SK-N-SH (cell line): ENCODE measurements at regions not wholly inside any gene's neighbourhood (a gene's known extent, or its start where the extent isn't known, plus 50 kb on each side); places are given as distances from the start of the nearest gene placed in this dataset.

Experiments used
- EP300 ChIP-seq, 2 experiments: IDR thresholded peaks; 2 replicates each; pipeline versions ENCODE4 v1.4.0 to v1.6.1; 2012; ENCODE audit warnings: borderline replicate concordance in 1 of 2, low read depth in 1 of 2, low read length in 1 of 2
- EZH2phosphoT487 ChIP-seq: fragments of 200-600 bp; sonication (generic); IDR thresholded peaks from 2 replicates; pipeline ENCODE4 v1.6.1; 2017; ENCODE audit warnings: low read depth, mixed run types, mild to moderate bottlenecking, antibody characterized with exemption, moderate library complexity, borderline replicate concordance
- FOXM1 ChIP-seq: IDR thresholded peaks from 2 replicates; pipeline ENCODE4 v1.4.0; 2012; ENCODE audit warnings: low read depth, mild to moderate bottlenecking
- MEF2A ChIP-seq: IDR thresholded peaks from 2 replicates; pipeline ENCODE4 v1.4.0; 2012; ENCODE audit warnings: low read depth, borderline replicate concordance
- MXI1 ChIP-seq: IDR thresholded peaks from 2 replicates; pipeline ENCODE4 v1.6.1; 2012; ENCODE audit warnings: mild to moderate bottlenecking, low read depth, low read length, improper control_type of control experiment
- POLR2AphosphoS5 ChIP-seq: IDR thresholded peaks from 2 replicates; pipeline ENCODE4 v1.6.1; 2012; ENCODE audit warnings: low read depth, low read length
- RFX5 ChIP-seq: IDR thresholded peaks from 2 replicates; pipeline ENCODE4 v1.6.1; 2012; ENCODE audit warnings: mild to moderate bottlenecking, improper control_type of control experiment, low read length
- SIN3A ChIP-seq: IDR thresholded peaks from 2 replicates; pipeline ENCODE4 v1.6.1; 2012; ENCODE audit warnings: low read depth, mild to moderate bottlenecking, low read length, moderate library complexity, borderline replicate concordance
- SMC3 ChIP-seq: IDR thresholded peaks from 2 replicates; pipeline ENCODE4 v1.6.1; 2012; ENCODE audit warnings: low read depth, low read length, improper control_type of control experiment
- TCF12 ChIP-seq: IDR thresholded peaks from 2 replicates; pipeline ENCODE4 v1.4.0; 2012
- USF2 ChIP-seq: fragments of 150-350 bp; IDR thresholded peaks from 2 replicates; pipeline ENCODE4 v1.6.1; 2017; ENCODE audit warnings: antibody characterized with exemption, low read length, low read depth, borderline replicate concordance
- TF ChIP-seq, protein P1 (sequence below): fragments of 200-600 bp; sonication (generic); IDR thresholded peaks from 2 replicates; pipeline ENCODE4 v1.6.1; 2017; ENCODE audit warnings: antibody characterized with exemption, mild to moderate bottlenecking, moderate library complexity
- TF ChIP-seq, protein P2 (sequence below): IDR thresholded peaks from 2 replicates; pipeline ENCODE4 v1.4.0; 2012; ENCODE audit warnings: low read depth

GRCh38 chr1:103371234-103371633 is 154.3 kb upstream of the RNPC3 start:
- no peak for TF ChIP-seq EZH2phosphoT487
- TF ChIP-seq, protein P1, sequence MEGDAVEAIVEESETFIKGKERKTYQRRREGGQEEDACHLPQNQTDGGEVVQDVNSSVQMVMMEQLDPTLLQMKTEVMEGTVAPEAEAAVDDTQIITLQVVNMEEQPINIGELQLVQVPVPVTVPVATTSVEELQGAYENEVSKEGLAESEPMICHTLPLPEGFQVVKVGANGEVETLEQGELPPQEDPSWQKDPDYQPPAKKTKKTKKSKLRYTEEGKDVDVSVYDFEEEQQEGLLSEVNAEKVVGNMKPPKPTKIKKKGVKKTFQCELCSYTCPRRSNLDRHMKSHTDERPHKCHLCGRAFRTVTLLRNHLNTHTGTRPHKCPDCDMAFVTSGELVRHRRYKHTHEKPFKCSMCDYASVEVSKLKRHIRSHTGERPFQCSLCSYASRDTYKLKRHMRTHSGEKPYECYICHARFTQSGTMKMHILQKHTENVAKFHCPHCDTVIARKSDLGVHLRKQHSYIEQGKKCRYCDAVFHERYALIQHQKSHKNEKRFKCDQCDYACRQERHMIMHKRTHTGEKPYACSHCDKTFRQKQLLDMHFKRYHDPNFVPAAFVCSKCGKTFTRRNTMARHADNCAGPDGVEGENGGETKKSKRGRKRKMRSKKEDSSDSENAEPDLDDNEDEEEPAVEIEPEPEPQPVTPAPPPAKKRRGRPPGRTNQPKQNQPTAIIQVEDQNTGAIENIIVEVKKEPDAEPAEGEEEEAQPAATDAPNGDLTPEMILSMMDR: no peak
- TF ChIP-seq EP300 (IDR thresholded peaks at IDR 0.05; ENCODE audit: borderline replicate concordance in 1 of 2, low read depth in 1 of 2, low read length in 1 of 2): no peak
- no peak for TF ChIP-seq USF2
- TF ChIP-seq MXI1: no peak
- TF ChIP-seq TCF12: no peak
- TF ChIP-seq POLR2AphosphoS5: no peak
- no peak for TF ChIP-seq SMC3
- no peak for TF ChIP-seq FOXM1
- TF ChIP-seq, protein P2, sequence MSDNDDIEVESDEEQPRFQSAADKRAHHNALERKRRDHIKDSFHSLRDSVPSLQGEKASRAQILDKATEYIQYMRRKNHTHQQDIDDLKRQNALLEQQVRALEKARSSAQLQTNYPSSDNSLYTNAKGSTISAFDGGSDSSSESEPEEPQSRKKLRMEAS: no peak
- no peak for TF ChIP-seq SIN3A
- no peak for TF ChIP-seq RFX5
- no peak for TF ChIP-seq MEF2A
